Thymus (tissue), 11 donors: ENCODE measurements at regions not wholly inside any gene's neighbourhood (a gene's known extent, or its start where the extent isn't known, plus 50 kb on each side); places are given as distances from the start of the nearest gene placed in this dataset.
"Not testable (repeated sequence)": the region's sequence is repeated elsewhere in the genome, so short reads cannot be mapped to it uniquely, and the experiment has no call there.

Source experiments
- DNase-seq, 9 donors: peaks; one replicate each; pipeline ENCODE4 v3.0.0-alpha.2; 2013; ENCODE audit warnings: low spot score in 9 of 9, low read depth in 6 of 9, missing footprints in 1 of 9
- H3K27ac ChIP-seq, 2 donors: one replicate each; pipeline ENCODE4 v1.5.1; 2013; ENCODE audit warnings: control low read depth in 1 of 2, low read depth in 1 of 2, low read length in 1 of 2, mild to moderate bottlenecking in 1 of 2, moderate library complexity in 1 of 2
- H3K27me3 ChIP-seq, 2 donors: one replicate each; pipeline ENCODE4 v1.5.1; 2013; ENCODE audit warnings: low read length in 1 of 2; ENCODE audit not compliant: control insufficient read depth in 2 of 2, insufficient read depth in 1 of 2
- H3K36me3 ChIP-seq, 2 donors: one replicate each; pipeline ENCODE4 v1.5.1; 2013; ENCODE audit warnings: low read length in 1 of 2, mild to moderate bottlenecking in 1 of 2, moderate library complexity in 1 of 2; ENCODE audit not compliant: control insufficient read depth in 2 of 2, insufficient read depth in 2 of 2
- H3K4me1 ChIP-seq, 2 donors: one replicate each; pipeline ENCODE4 v1.5.1; 2013; ENCODE audit warnings: low read length in 2 of 2; ENCODE audit not compliant: control insufficient read depth in 2 of 2, insufficient read depth in 2 of 2
- H3K4me3 ChIP-seq, 2 donors: one replicate each; pipeline ENCODE4 v1.5.1; 2013; ENCODE audit warnings: low read length in 2 of 2, control low read depth in 1 of 2, mild to moderate bottlenecking in 1 of 2
- H3K9me3 ChIP-seq, 2 donors: one replicate each; pipeline ENCODE4 v1.5.1; 2013; ENCODE audit warnings: low read length in 1 of 2, mild to moderate bottlenecking in 1 of 2; ENCODE audit not compliant: control insufficient read depth in 2 of 2, insufficient read depth in 1 of 2
- WGBS: extraction: QIAGEN DNeasy Blood & Tissue Kit; methylation state at CpG from one replicate; pipeline ENCODE4 v1.1.7; 2013; 5-methylcytosine and 5-hydroxymethylcytosine counted together
- donor health status: healthy.

GRCh38 chr5:154603953-154604679 lies 126.1 kb upstream of the HAND1 start:
- H3K36me3 ChIP-seq: no peaks in the 10 kb centered on the region
- H3K9me3 ChIP-seq: no peaks in the 10 kb centered on the region
- H3K27me3 ChIP-seq: peaks cover 2 to 64% of the 10 kb centered on the region in 2 donors
- 15% methylated on average over 20 of the region's 20 CpGs for WGBS
- no peaks in the 10 kb centered on the region for H3K4me1 ChIP-seq
- no peak overlapping the region for H3K27ac ChIP-seq
- DNase-seq: no peak
- no peak overlapping the region for H3K4me3 ChIP-seq

- no peak for DNase-seq
- no peak overlapping the region for H3K27ac ChIP-seq
Measured at GRCh38 chr5:154603485-154603884, 125.5 kb upstream of the HAND1 start.

GRCh38 chr5:154603011-154603410 lies 125.0 kb upstream of the HAND1 start:
- Histone ChIP-seq H3K27me3 (peaks cover 2 to 53% of the 10 kb centered on the region in 2 donors), H3K4me1 (no peaks in the 10 kb centered on the region), H3K36me3 (no peaks in the 10 kb centered on the region), H3K4me3 (no peak overlapping the region), H3K9me3 (no peaks in the 10 kb centered on the region), H3K27ac (no peak overlapping the region)
- 90% methylated on average over 1 of the region's 1 CpG for WGBS
- DNase-seq: no peak

More at GRCh38 chr5:154603485-154603884, 125.5 kb upstream of the HAND1 start:
- H3K27me3 ChIP-seq: peaks cover 2 to 58% of the 10 kb centered on the region in 2 donors
- H3K4me3 ChIP-seq: no peak overlapping the region
- WGBS: 97% methylated on average over 1 of the region's 1 CpG
- no peaks in the 10 kb centered on the region for H3K9me3 ChIP-seq
- no peaks in the 10 kb centered on the region for H3K36me3 ChIP-seq
- H3K4me1 ChIP-seq: no peaks in the 10 kb centered on the region

- Histone ChIP-seq H3K4me1 (no peaks in the 10 kb centered on the region), H3K27ac (no peak overlapping the region), H3K27me3 (peaks cover 2 to 40% of the 10 kb centered on the region in 2 donors), H3K9me3 (no peaks in the 10 kb centered on the region), H3K4me3 (no peak overlapping the region), H3K36me3 (no peaks in the 10 kb centered on the region)
- no peak for DNase-seq
- WGBS: 79% methylated on average over 7 of the region's 7 CpGs
Measured at GRCh38 chr5:154601014-154601413, 123.0 kb upstream of the HAND1 start.

- no peak for DNase-seq
- 98% methylated on average over 2 of the region's 2 CpGs for WGBS
- Histone ChIP-seq H3K4me1 (no peaks in the 10 kb centered on the region), H3K4me3 (no peak overlapping the region), H3K27me3 (peaks cover 0 to 15% of the 10 kb centered on the region in 2 donors), H3K36me3 (no peaks in the 10 kb centered on the region), H3K27ac (no peak overlapping the region), H3K9me3 (no peaks in the 10 kb centered on the region)
Measured at GRCh38 chr5:154598021-154598420, 120.0 kb upstream of the HAND1 start.

GRCh38 chr5:154596844-154597243 lies 118.8 kb upstream of the HAND1 start:
- not testable (repeated sequence) for DNase-seq, H3K4me1 ChIP-seq, H3K9me3 ChIP-seq, H3K4me3 ChIP-seq, H3K27ac ChIP-seq, H3K27me3 ChIP-seq, H3K36me3 ChIP-seq
- 92% methylated on average over 5 of the region's 5 CpGs for WGBS

- Histone ChIP-seq H3K9me3 (no peaks in the 10 kb centered on the region), H3K4me1 (no peaks in the 10 kb centered on the region), H3K27ac (no peak overlapping the region), H3K27me3 (peaks cover 0 to 7% of the 10 kb centered on the region in 2 donors), H3K36me3 (no peaks in the 10 kb centered on the region), H3K4me3 (no peak overlapping the region)
- 85% methylated on average over 9 of the region's 9 CpGs for WGBS
- DNase-seq: no peak
Measured at GRCh38 chr5:154595662-154596061, 117.6 kb upstream of the HAND1 start.

- no peak for DNase-seq
- Histone ChIP-seq H3K4me1 (no peaks in the 10 kb centered on the region), H3K4me3 (no peak overlapping the region), H3K36me3 (no peaks in the 10 kb centered on the region), H3K9me3 (no peaks in the 10 kb centered on the region), H3K27me3 (peaks cover 0 to 4% of the 10 kb centered on the region in 2 donors), H3K27ac (no peak overlapping the region)
Measured at GRCh38 chr5:154593796-154594195, 115.8 kb upstream of the HAND1 start.

- Histone ChIP-seq H3K4me3 (no peak overlapping the region), H3K27ac (no peak overlapping the region), H3K9me3 (no peaks in the 10 kb centered on the region), H3K4me1 (no peaks in the 10 kb centered on the region), H3K27me3 (peaks cover 0 to 4% of the 10 kb centered on the region in 2 donors), H3K36me3 (no peaks in the 10 kb centered on the region)
- no peak for DNase-seq
- 85% methylated on average over 3 of the region's 3 CpGs for WGBS
Measured at GRCh38 chr5:154593071-154593470, 115.0 kb upstream of the HAND1 start.
